HCT116 (cell line): ENCODE measurements at regions not wholly inside any gene's neighbourhood (a gene's known extent, or its start where the extent isn't known, plus 50 kb on each side); places are given as distances from the start of the nearest gene placed in this dataset.

Experiments
- ATAC-seq: fragments of 200-7000 bp; cut with Tn5 transposase; 2 replicates; pipeline ENCODE4 v1.9.1; 2020; ENCODE audit warnings: mild to moderate bottlenecking, moderate library complexity
- BruUV-seq: library from RNA; stranded (reverse); fragments of 400-500 nt; replicated peaks from 2 replicates; lab custom pipeline; 2021; lab: Mats Ljungman, UMichigan
- CTCF ChIA-PET: fragments of 300-600 bp; sonication (Branson Sonifier 250); formaldehyde crosslinking; loops from one replicate; lab custom pipeline; 2021; ENCODE audit warnings: antibody characterized with exemption; lab: Charles Lee
- POLR2A ChIA-PET: fragments of 300-600, 350-600 bp; sonication (Branson Sonifier 250); formaldehyde crosslinking; loops from one replicate; lab custom pipeline; 2021; ENCODE audit warnings: antibody characterized with exemption; lab: Charles Lee
- RAD21 ChIA-PET, 2 experiments: fragments of 300-600 bp; sonication (Branson Sonifier 250); formaldehyde crosslinking; loops; one replicate each; lab custom pipeline; 2023; ENCODE audit warnings: low total read pairs in 2 of 2; ENCODE audit not compliant: uncharacterized antibody in 2 of 2, unreplicated experiment in 2 of 2, low non-redundant PET in 1 of 2; lab: Charles Lee
- DNase-seq: peaks from one replicate; pipeline ENCODE4 v3.0.0-alpha.2; 2010; ENCODE audit warnings: low read depth, low spot score
- H2AFZ ChIP-seq: fragments of 200-600 bp; shearing (Covaris generic), sonication (generic); 2 replicates; pipeline ENCODE4 v1.6.1; 2017; ENCODE audit warnings: low read depth, mixed run types, mixed read lengths, antibody characterized with exemption, low read length; ENCODE audit not compliant: poor library complexity, severe bottlenecking
- H3K27ac ChIP-seq: 2 replicates; pipeline ENCODE4 v1.5.1; 2012; ENCODE audit warnings: low read depth, low read length
- H3K27me3 ChIP-seq: fragments of 200-600 bp; sonication (generic); 2 replicates; pipeline ENCODE4 v1.6.1; 2016; ENCODE audit warnings: mixed run types, low read length, mixed read lengths; ENCODE audit not compliant: insufficient read depth
- H3K36me3 ChIP-seq, 2 experiments: fragments of 200-500 bp in 1 of 2; fragments of 200-600 bp in 1 of 2; sonication (Bioruptor generic) in 1 of 2; sonication (generic) in 1 of 2; 2 replicates each; pipeline versions ENCODE4 v1.5.1 to v1.6.1; 2014 to 2016; ENCODE audit warnings: low read length in 2 of 2, inconsistent platforms in 1 of 2, mixed read lengths in 1 of 2, mixed run types in 1 of 2; ENCODE audit not compliant: insufficient read depth in 2 of 2, control insufficient read depth in 1 of 2
- H3K4me1 ChIP-seq, 2 experiments: fragments of 200-600 bp in 1 of 2; sonication (generic) in 1 of 2; 2 replicates each; pipeline versions ENCODE4 v1.5.1 to v1.6.1; 2012 to 2017; ENCODE audit warnings: low read length in 2 of 2, inconsistent platforms in 1 of 2, mild to moderate bottlenecking in 1 of 2, mixed read lengths in 1 of 2, mixed run types in 1 of 2, moderate library complexity in 1 of 2; ENCODE audit not compliant: insufficient read depth in 2 of 2, control insufficient read depth in 1 of 2
- H3K4me2 ChIP-seq: fragments of 200-600 bp; sonication (generic); 2 replicates; pipeline ENCODE4 v1.6.1; 2017; ENCODE audit warnings: mixed run types, low read length, mixed read lengths
- H3K4me3 ChIP-seq, 2 experiments: fragments of 200-600 bp in 1 of 2; sonication (generic) in 1 of 2; replicated peaks in 1 of 2; 2 replicates each; pipeline ENCODE4 v1.5.1; 2011 to 2016; ENCODE audit warnings: low read length in 2 of 2, control low read depth in 1 of 2, low read depth in 1 of 2, mild to moderate bottlenecking in 1 of 2, mixed read lengths in 1 of 2, mixed run types in 1 of 2
- H3K79me2 ChIP-seq: fragments of 200-600 bp; sonication (generic); 2 replicates; pipeline ENCODE4 v1.6.1; 2017; ENCODE audit warnings: mild to moderate bottlenecking, mixed run types, low read length, moderate library complexity, mixed read lengths; ENCODE audit not compliant: insufficient read depth
- H3K9ac ChIP-seq: fragments of 200-600 bp; sonication (generic); 2 replicates; pipeline ENCODE4 v1.6.1; 2016; ENCODE audit warnings: low read length, mixed read lengths
- H3K9me2 ChIP-seq: fragments of 200-600 bp; sonication (generic), shearing (Covaris generic); 2 replicates; pipeline ENCODE4 v1.6.1; 2017; ENCODE audit warnings: mixed run types, mild to moderate bottlenecking, moderate library complexity; ENCODE audit not compliant: insufficient read depth
- H3K9me3 ChIP-seq, 2 experiments: fragments of 200-500 bp in 1 of 2; fragments of 200-600 bp in 1 of 2; sonication (Bioruptor generic) in 1 of 2; sonication (generic) in 1 of 2; 2 replicates each; pipeline ENCODE4 v1.6.1; 2014 to 2017; ENCODE audit warnings: low read length in 2 of 2, mixed read lengths in 2 of 2, inconsistent platforms in 1 of 2, low read depth in 1 of 2, mild to moderate bottlenecking in 1 of 2, mixed run types in 1 of 2, moderate library complexity in 1 of 2; ENCODE audit not compliant: control insufficient read depth in 1 of 2, insufficient read depth in 1 of 2
- H4K20me1 ChIP-seq: fragments of 200-600 bp; sonication (generic), shearing (Covaris generic); 2 replicates; pipeline ENCODE4 v1.6.1; 2017; ENCODE audit warnings: mixed run types, mild to moderate bottlenecking, moderate library complexity; ENCODE audit not compliant: insufficient read depth
- CEBPB ChIP-seq: IDR thresholded peaks from 2 replicates; pipeline ENCODE4 v1.6.1; 2012; ENCODE audit warnings: low read depth
- EGR1 ChIP-seq: IDR thresholded peaks from 2 replicates; pipeline ENCODE4 v1.6.1; 2012; ENCODE audit warnings: low read depth
- JUND ChIP-seq: IDR thresholded peaks from 2 replicates; pipeline ENCODE4 v1.6.1; 2012
- POLR2A ChIP-seq: IDR thresholded peaks from 2 replicates; pipeline ENCODE4 v1.7.0; 2011; ENCODE audit warnings: borderline replicate concordance; ENCODE audit not compliant: insufficient read depth, insufficient read length; ENCODE audit errors: extremely low read depth
- POLR2AphosphoS5 ChIP-seq: IDR thresholded peaks from 2 replicates; pipeline ENCODE4 v1.6.1; 2011; ENCODE audit warnings: mild to moderate bottlenecking, low read depth, low read length, moderate library complexity
- SP1 ChIP-seq: IDR thresholded peaks from 2 replicates; pipeline ENCODE4 v1.6.1; 2012; ENCODE audit warnings: low read depth
- SRF ChIP-seq: IDR thresholded peaks from 2 replicates; pipeline ENCODE4 v1.6.1; 2012; ENCODE audit warnings: low read depth
- YY1 ChIP-seq: IDR thresholded peaks from 2 replicates; pipeline ENCODE4 v1.6.1; 2011; ENCODE audit warnings: low read length, low read depth, moderate library complexity, mild to moderate bottlenecking; ENCODE audit not compliant: insufficient replicate concordance; ENCODE audit errors: extremely low read depth
- ZFX ChIP-seq: fragments of 450-650 bp; IDR thresholded peaks from 2 replicates; pipeline ENCODE4 v1.6.1; 2017
- ZNF274 ChIP-seq: fragments of 200-500 bp; sonication (Bioruptor generic); IDR thresholded peaks from 2 replicates; pipeline ENCODE4 v1.6.1; 2014; ENCODE audit warnings: mild to moderate bottlenecking, low read depth, low read length, inconsistent platforms
- intact Hi-C: fragments of 100-400 bp; cut with micrococcal nuclease; formaldehyde crosslinking; loops from 2 replicates; pipeline ENCODE4 v1.10.0; 2022
- TF ChIP-seq, protein P1 (sequence below): IDR thresholded peaks from 2 replicates; pipeline ENCODE4 v1.6.1; 2012

DNA sequence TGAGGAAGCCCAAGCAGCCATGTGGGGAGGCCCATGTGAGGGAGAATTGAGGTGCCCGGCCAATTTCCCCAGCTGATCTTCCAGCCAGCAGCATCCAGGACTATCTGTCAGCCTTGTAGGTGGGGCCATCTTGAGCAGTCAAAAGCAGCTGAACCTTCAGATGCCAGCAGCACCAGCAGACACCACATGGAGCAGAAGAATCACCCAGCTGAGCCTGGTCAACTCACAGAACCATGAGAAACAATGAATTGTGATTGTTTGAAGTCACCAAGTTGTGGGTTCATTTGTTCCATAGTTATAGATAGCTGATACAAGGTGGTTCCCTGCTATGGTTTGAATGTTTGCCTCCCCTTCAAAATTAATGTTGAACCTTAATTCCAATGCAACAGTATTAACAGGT, 85.1 kb upstream of the ATP6AP2 start:
- RAD21 ChIA-PET: no interaction called here
- Histone ChIP-seq H4K20me1 (no peaks in the 10 kb centered on the region), H3K9ac (no peak overlapping the region), H3K9me3 (no peaks in the 10 kb centered on the region), H2AFZ (no peak overlapping the region), H3K27me3 (no peaks in the 10 kb centered on the region), H3K4me2 (no peak overlapping the region), H3K4me1 (no peaks in the 10 kb centered on the region), H3K36me3 (no peaks in the 10 kb centered on the region), H3K4me3 (no peak overlapping the region), H3K79me2 (no peaks in the 10 kb centered on the region), H3K9me2 (no peaks in the 10 kb centered on the region), H3K27ac (no peak overlapping the region)
- ATAC-seq (no peak), DNase-seq (no peak)
- intact Hi-C loops: no loop called here
- no TSS peak for BruUV-seq
- POLR2A ChIA-PET: no interaction called here
- CTCF ChIA-PET: no interaction called here
- TF ChIP-seq POLR2AphosphoS5 (no peak), EGR1 (no peak), ZFX (no peak), CEBPB (no peak), YY1 (no peak), ZNF274 (no peak)
- TF ChIP-seq, protein P1, sequence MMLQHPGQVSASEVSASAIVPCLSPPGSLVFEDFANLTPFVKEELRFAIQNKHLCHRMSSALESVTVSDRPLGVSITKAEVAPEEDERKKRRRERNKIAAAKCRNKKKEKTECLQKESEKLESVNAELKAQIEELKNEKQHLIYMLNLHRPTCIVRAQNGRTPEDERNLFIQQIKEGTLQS: no peak

DNA sequence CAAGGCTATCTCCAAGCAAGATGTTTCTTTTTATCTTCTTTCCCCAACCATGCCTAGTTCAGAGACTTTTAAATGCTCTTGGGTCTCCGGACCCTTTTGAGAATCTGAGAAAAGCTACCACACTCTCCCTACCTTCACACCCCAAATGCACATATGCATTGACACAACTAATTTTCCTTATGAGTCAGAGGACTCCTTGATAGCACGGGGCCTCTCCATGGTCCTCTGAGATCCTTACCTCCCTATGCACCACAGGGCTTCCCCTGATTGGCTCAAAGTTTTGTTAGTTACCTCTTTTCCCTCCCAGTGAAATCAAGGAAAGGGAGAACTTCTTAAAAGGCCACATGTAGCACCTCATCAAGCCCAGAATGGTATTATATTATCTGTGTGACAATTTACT, 86.8 kb upstream of the ATP6AP2 start:
- H3K36me3 ChIP-seq: no peaks in the 10 kb centered on the region
- H3K4me2 ChIP-seq: no peak overlapping the region
- H2AFZ ChIP-seq: no peak overlapping the region
- H3K79me2 ChIP-seq: no peaks in the 10 kb centered on the region
- DNase-seq: no peak
- intact Hi-C loops: no loop called here
- TF ChIP-seq SP1: no peak
- no peak for TF ChIP-seq JUND
- TF ChIP-seq POLR2A: no peak
- TF ChIP-seq POLR2AphosphoS5: no peak
- no peak for TF ChIP-seq SRF
- ATAC-seq: no peak
- H3K9me3 ChIP-seq: no peaks in the 10 kb centered on the region
- H4K20me1 ChIP-seq: no peaks in the 10 kb centered on the region
- no peaks in the 10 kb centered on the region for H3K4me1 ChIP-seq
- no TSS peak for BruUV-seq
- H3K27me3 ChIP-seq: no peaks in the 10 kb centered on the region
- ChIA-PET RAD21 (no interaction called here), POLR2A (no interaction called here), CTCF (no interaction called here)
- no peak overlapping the region for H3K9ac ChIP-seq
- H3K27ac ChIP-seq: no peak overlapping the region
- no peaks in the 10 kb centered on the region for H3K9me2 ChIP-seq
- H3K4me3 ChIP-seq: no peak overlapping the region
